CD4-positive, alpha-beta T cell (primary cell): ENCODE measurements at regions not wholly inside any gene's neighbourhood (a gene's known extent, or its start where the extent isn't known, plus 50 kb on each side); places are given as distances from the start of the nearest gene placed in this dataset.
A peak's percentile ranks its signal among the peaks of the same experiment; 100 is the strongest.

ENCODE experiments used
- ATAC-seq: fragments of 200-7000 bp; cut with Tn5 transposase; one replicate; pipeline ENCODE4 v1.10.0; 2022; ENCODE audit warnings: mild to moderate bottlenecking; ENCODE audit not compliant: poor library complexity
- CTCF ChIA-PET: fragments of 350-600 bp; sonication (Branson Sonifier 250); formaldehyde crosslinking; loops from one replicate; lab custom pipeline; 2021; ENCODE audit warnings: antibody characterized with exemption, inconsistent platforms; lab: Charles Lee
- POLR2A ChIA-PET: fragments of 350-600 bp; sonication (Branson Sonifier 250); formaldehyde crosslinking; loops from one replicate; lab custom pipeline; 2021; ENCODE audit warnings: antibody characterized with exemption, inconsistent platforms; lab: Charles Lee
- DNase-seq, 14 experiments: peaks; one replicate each; pipeline ENCODE4 v3.0.0-alpha.2; 2013 to 2020; ENCODE audit warnings: mixed read lengths in 2 of 14
- H3K27ac ChIP-seq, 2 donors: one replicate each; pipeline versions ENCODE4 v1.5.1 to v1.7.0; 2013; ENCODE audit warnings: low read length in 2 of 2, low read depth in 1 of 2, mild to moderate bottlenecking in 1 of 2
- H3K27me3 ChIP-seq, 2 experiments: 1 replicate in 1 of 2; 2 replicates in 1 of 2; pipeline versions ENCODE4 v1.6.1 to v1.7.0; 2013; ENCODE audit warnings: low read length in 2 of 2, control low read depth in 1 of 2, mild to moderate bottlenecking in 1 of 2, moderate library complexity in 1 of 2; ENCODE audit not compliant: insufficient read depth in 2 of 2, control insufficient read depth in 1 of 2
- H3K36me3 ChIP-seq: one replicate; pipeline ENCODE4 v1.6.1; 2013; ENCODE audit warnings: low read length, control low read depth; ENCODE audit not compliant: insufficient read depth
- H3K4me1 ChIP-seq: one replicate; pipeline ENCODE4 v1.6.1; 2013; ENCODE audit warnings: low read length, control low read depth; ENCODE audit not compliant: insufficient read depth
- H3K4me3 ChIP-seq: one replicate; pipeline ENCODE4 v1.5.1; 2013; ENCODE audit warnings: mild to moderate bottlenecking, low read length, moderate library complexity
- H3K9me3 ChIP-seq, 2 experiments: 1 replicate in 1 of 2; 2 replicates in 1 of 2; pipeline versions ENCODE4 v1.6.1 to v1.7.0; 2013; ENCODE audit warnings: low read length in 2 of 2, mild to moderate bottlenecking in 2 of 2, control low read depth in 1 of 2, moderate library complexity in 1 of 2; ENCODE audit not compliant: control insufficient read depth in 1 of 2, insufficient read depth in 1 of 2
- H3K27ac Mint-ChIP-seq: one replicate; pipeline ENCODE4 v1.8.0; 2020; ENCODE audit warnings: mixed read lengths
- H3K27me3 Mint-ChIP-seq: one replicate; pipeline ENCODE4 v1.8.0; 2021; ENCODE audit warnings: mixed read lengths
- H3K36me3 Mint-ChIP-seq: one replicate; pipeline ENCODE4 v1.8.0; 2021; ENCODE audit warnings: low read depth, mixed read lengths
- H3K4me1 Mint-ChIP-seq: one replicate; pipeline ENCODE4 v1.8.0; 2021; ENCODE audit warnings: low read depth, mixed read lengths
- H3K4me3 Mint-ChIP-seq: one replicate; pipeline ENCODE4 v1.8.0; 2020; ENCODE audit warnings: mild to moderate bottlenecking, mixed read lengths
- H3K9me3 Mint-ChIP-seq: one replicate; pipeline ENCODE4 v1.8.0; 2020; ENCODE audit warnings: mixed read lengths
- CTCF ChIP-seq: fragments of 200-600 bp; IDR thresholded peaks from one replicate; pipeline ENCODE4 v1.8.0; 2022; ENCODE audit warnings: antibody characterized with exemption, mild to moderate bottlenecking
- intact Hi-C, 2 experiments: fragments of 100-400 bp; cut with DNase I in 1 of 2; cut with micrococcal nuclease in 1 of 2; formaldehyde crosslinking; loops; one replicate each; pipeline versions ENCODE4 v1.15.1 to v1.9.0; 2023 to 2025; cut with DNase I, micrococcal nuclease

- Mint-ChIP-seq H3K36me3 (no peaks in the 10 kb centered on the region), H3K27me3 (no peaks in the 10 kb centered on the region), H3K4me3 (no peak overlapping the region), H3K9me3 (no peaks in the 10 kb centered on the region), H3K27ac (no peak overlapping the region), H3K4me1 (no peaks in the 10 kb centered on the region)
- H3K4me1 ChIP-seq, result no peaks in the 10 kb centered on the region
- no peaks in the 10 kb centered on the region for H3K36me3 ChIP-seq
- POLR2A ChIA-PET, result no interaction called here
- DNase-seq, result peak in 12 of 14 experiments; percentile 2 to 64 (median 10)
- H3K27me3 ChIP-seq, result no peaks in the 10 kb centered on the region
- intact Hi-C loops, result no loop called here
- H3K4me3 ChIP-seq, result no peak overlapping the region
- H3K27ac ChIP-seq, result no peak overlapping the region
- TF ChIP-seq CTCF, result peak; percentile 25
- peak; percentile 66 for ATAC-seq
- H3K9me3 ChIP-seq, result no peaks in the 10 kb centered on the region
- CTCF ChIA-PET, result interaction anchor here (1.1 kb wide), 1 partner anchor 157 kb away, joined by 3 read pairs; no protein-coding TSS in a partner anchor
Measured at GRCh38 chr2:144162652-144163051, 357.3 kb downstream of the ZEB2 start.

- intact Hi-C loops, result no loop called here
- ATAC-seq (no peak), DNase-seq (no peak)
- Mint-ChIP-seq H3K4me1 (no peaks in the 10 kb centered on the region), H3K4me3 (no peak overlapping the region), H3K9me3 (no peaks in the 10 kb centered on the region), H3K27ac (no peak overlapping the region), H3K27me3 (no peaks in the 10 kb centered on the region), H3K36me3 (no peaks in the 10 kb centered on the region)
- Histone ChIP-seq H3K4me1 (no peaks in the 10 kb centered on the region), H3K9me3 (no peaks in the 10 kb centered on the region), H3K4me3 (no peak overlapping the region), H3K36me3 (no peaks in the 10 kb centered on the region), H3K27ac (no peak overlapping the region), H3K27me3 (no peaks in the 10 kb centered on the region)
- no peak for TF ChIP-seq CTCF
- CTCF ChIA-PET, result interaction anchor here (1.0 kb wide), 1 partner anchor 13 kb away, joined by 3 read pairs; no protein-coding TSS in a partner anchor
- POLR2A ChIA-PET, result no interaction called here
Measured at GRCh38 chr2:144161061-144161460, 358.9 kb downstream of the ZEB2 start.

- no peak overlapping the region for H3K4me3 ChIP-seq
- H3K9me3 ChIP-seq, result no peaks in the 10 kb centered on the region
- Mint-ChIP-seq H3K36me3 (no peaks in the 10 kb centered on the region), H3K27me3 (no peaks in the 10 kb centered on the region), H3K4me3 (no peak overlapping the region), H3K4me1 (no peaks in the 10 kb centered on the region), H3K9me3 (no peaks in the 10 kb centered on the region), H3K27ac (no peak overlapping the region)
- no peaks in the 10 kb centered on the region for H3K36me3 ChIP-seq
- ChIA-PET CTCF (no interaction called here), POLR2A (interaction anchor here (0.7 kb wide), 1 partner anchor 9 kb away, joined by 3 read pairs; no protein-coding TSS in a partner anchor)
- intact Hi-C loops, result no loop called here
- DNase-seq, result no peak
- no peaks in the 10 kb centered on the region for H3K4me1 ChIP-seq
- TF ChIP-seq CTCF, result no peak
- no peak for ATAC-seq
- no peak overlapping the region for H3K27ac ChIP-seq
- H3K27me3 ChIP-seq, result no peaks in the 10 kb centered on the region
Measured at GRCh38 chr2:144159240-144159639, 360.7 kb downstream of the ZEB2 start.
